H9 (cell line): ENCODE measurements at regions not wholly inside any gene's neighbourhood (a gene's known extent, or its start where the extent isn't known, plus 50 kb on each side); places are given as distances from the start of the nearest gene placed in this dataset.

Source experiments
- DNase-seq: peaks from one replicate; pipeline ENCODE4 v3.0.0-alpha.2; 2017
- H2AFZ ChIP-seq: one replicate; pipeline ENCODE4 v1.6.1; 2013; ENCODE audit warnings: mild to moderate bottlenecking, low read length, control low read depth, moderate library complexity
- H2AK5ac ChIP-seq: 2 replicates; pipeline ENCODE4 v1.6.1; 2013; ENCODE audit warnings: low read length, control low read depth, mixed read lengths; ENCODE audit not compliant: insufficient read length
- H2BK120ac ChIP-seq: one replicate; pipeline ENCODE4 v1.6.1; 2013; ENCODE audit warnings: low read depth, mild to moderate bottlenecking, low read length, control low read depth, inconsistent platforms; ENCODE audit not compliant: poor library complexity, severe bottlenecking
- H2BK12ac ChIP-seq: 2 replicates; pipeline ENCODE4 v1.6.1; 2013; ENCODE audit warnings: low read length, control low read depth, mixed read lengths, low read depth; ENCODE audit not compliant: insufficient read length
- H2BK15ac ChIP-seq: 2 replicates; pipeline ENCODE4 v1.6.1; 2013; ENCODE audit warnings: low read depth, low read length, control low read depth
- H2BK20ac ChIP-seq: one replicate; pipeline ENCODE4 v1.6.1; 2013; ENCODE audit warnings: low read depth, mild to moderate bottlenecking, low read length, control low read depth, inconsistent platforms; ENCODE audit not compliant: poor library complexity, severe bottlenecking
- H2BK5ac ChIP-seq: 2 replicates; pipeline ENCODE4 v1.6.1; 2013; ENCODE audit warnings: low read length, control low read depth, mixed read lengths; ENCODE audit not compliant: insufficient read length
- H3K14ac ChIP-seq: 2 replicates; pipeline ENCODE4 v1.6.1; 2013; ENCODE audit warnings: low read length, control low read depth; ENCODE audit not compliant: insufficient read depth
- H3K18ac ChIP-seq: 2 replicates; pipeline ENCODE4 v1.6.1; 2013; ENCODE audit warnings: low read depth, mild to moderate bottlenecking, mixed read lengths, low read length, control low read depth; ENCODE audit not compliant: insufficient read length
- H3K23ac ChIP-seq: 2 replicates; pipeline ENCODE4 v1.6.1; 2013; ENCODE audit warnings: low read length, control low read depth, mixed read lengths, low read depth; ENCODE audit not compliant: insufficient read length
- H3K23me2 ChIP-seq: 2 replicates; pipeline ENCODE4 v1.6.1; 2013; ENCODE audit warnings: low read depth, mild to moderate bottlenecking, mixed read lengths, low read length, control low read depth; ENCODE audit not compliant: insufficient read length, poor library complexity, severe bottlenecking
- H3K27ac ChIP-seq: 2 replicates; pipeline ENCODE4 v1.5.1; 2013; ENCODE audit warnings: low read length, control low read depth, mixed read lengths, low read depth; ENCODE audit not compliant: insufficient read length
- H3K27me3 ChIP-seq: 2 replicates; pipeline ENCODE4 v1.6.1; 2013; ENCODE audit warnings: low read length, control low read depth, inconsistent platforms; ENCODE audit not compliant: insufficient read depth
- H3K4ac ChIP-seq: 2 replicates; pipeline ENCODE4 v1.6.1; 2013; ENCODE audit warnings: low read depth, mild to moderate bottlenecking, control low read depth, inconsistent platforms, low read length, moderate library complexity
- H3K4me1 ChIP-seq: 2 replicates; pipeline ENCODE4 v1.6.1; 2013; ENCODE audit warnings: low read length, control low read depth, inconsistent platforms; ENCODE audit not compliant: insufficient read depth
- H3K4me2 ChIP-seq: 2 replicates; pipeline ENCODE4 v1.6.1; 2013; ENCODE audit warnings: low read length, control low read depth, mixed read lengths; ENCODE audit not compliant: insufficient read length, insufficient read depth
- H3K56ac ChIP-seq: 2 replicates; pipeline ENCODE4 v1.6.1; 2013; ENCODE audit warnings: low read depth, mild to moderate bottlenecking, mixed read lengths, low read length, control low read depth; ENCODE audit not compliant: insufficient read length
- H3K79me1 ChIP-seq: 2 replicates; pipeline ENCODE4 v1.6.1; 2013; ENCODE audit warnings: low read depth, mild to moderate bottlenecking, moderate library complexity, low read length, control low read depth, inconsistent platforms; ENCODE audit not compliant: insufficient read depth, poor library complexity, severe bottlenecking
- H3K79me2 ChIP-seq: 2 replicates; pipeline ENCODE4 v1.6.1; 2013; ENCODE audit warnings: low read length, control low read depth, inconsistent platforms; ENCODE audit not compliant: insufficient read depth
- H3K9ac ChIP-seq: 2 replicates; pipeline ENCODE4 v1.6.1; 2013; ENCODE audit warnings: low read length, control low read depth, mixed read lengths; ENCODE audit not compliant: insufficient read length; ENCODE audit errors: extremely low read depth
- H3K9me3 ChIP-seq: one replicate; pipeline ENCODE4 v1.6.1; 2013; ENCODE audit warnings: low read depth, low read length, inconsistent platforms; ENCODE audit not compliant: control insufficient read depth
- H3T11ph ChIP-seq: one replicate; pipeline ENCODE4 v1.6.1; 2013; ENCODE audit warnings: mild to moderate bottlenecking, low read length, control low read depth, inconsistent platforms
- H4K20me1 ChIP-seq: one replicate; pipeline ENCODE4 v1.6.1; 2013; ENCODE audit not compliant: control insufficient read depth, insufficient read length, insufficient read depth
- H4K5ac ChIP-seq: 2 replicates; pipeline ENCODE4 v1.6.1; 2013; ENCODE audit warnings: low read depth, mild to moderate bottlenecking, mixed read lengths, low read length, control low read depth; ENCODE audit not compliant: insufficient read length
- H4K8ac ChIP-seq: replicated peaks from 2 replicates; pipeline ENCODE4 v1.6.1; 2013; ENCODE audit warnings: low read length, control low read depth, mixed read lengths, low read depth; ENCODE audit not compliant: insufficient read length
- H4K91ac ChIP-seq: 2 replicates; pipeline ENCODE4 v1.6.1; 2013; ENCODE audit warnings: low read depth, mild to moderate bottlenecking, moderate library complexity, mixed read lengths, low read length, control low read depth; ENCODE audit not compliant: insufficient read length
- H3K27ac Mint-ChIP-seq, 3 experiments: 2 replicates in 2 of 3; 3 replicates in 1 of 3; pipeline ENCODE4 v1.8.0; 2020 to 2021; ENCODE audit warnings: mixed read lengths in 3 of 3, mild to moderate bottlenecking in 1 of 3, moderate library complexity in 1 of 3
- H3K27me3 Mint-ChIP-seq: 2 replicates; pipeline ENCODE4 v1.8.0; 2021; ENCODE audit warnings: low read depth, mild to moderate bottlenecking, moderate library complexity, mixed read lengths
- H3K36me3 Mint-ChIP-seq, 3 experiments: 2 replicates in 2 of 3; 3 replicates in 1 of 3; pipeline ENCODE4 v1.8.0; 2020 to 2021; ENCODE audit warnings: low read depth in 3 of 3, mixed read lengths in 3 of 3; ENCODE audit not compliant: insufficient read depth in 1 of 3
- H3K4me1 Mint-ChIP-seq, 2 experiments: 2 replicates each; pipeline ENCODE4 v1.8.0; 2020; ENCODE audit warnings: mixed read lengths in 2 of 2
- H3K4me3 Mint-ChIP-seq, 2 experiments: 2 replicates in 1 of 2; 3 replicates in 1 of 2; pipeline ENCODE4 v1.8.0; 2020 to 2021; ENCODE audit warnings: mild to moderate bottlenecking in 2 of 2, mixed read lengths in 2 of 2, moderate library complexity in 1 of 2
- H3K9me3 Mint-ChIP-seq, 2 experiments: 2 replicates in 1 of 2; 3 replicates in 1 of 2; pipeline ENCODE4 v1.8.0; 2020; ENCODE audit warnings: mild to moderate bottlenecking in 2 of 2, mixed read lengths in 2 of 2, moderate library complexity in 1 of 2
- WGBS: extraction: QIAGEN DNeasy Blood & Tissue Kit; methylation state at CpG from one replicate; pipeline ENCODE4 v1.1.7; 2013; ENCODE audit warnings: missing lambda C conversion rate, low lambda C conversion rate, mixed read lengths; ENCODE audit not compliant: insufficient read length; ENCODE audit errors: extremely low coverage; 5-methylcytosine and 5-hydroxymethylcytosine counted together
- TF ChIP-seq, protein P1 (sequence below): fragments of 200-600 bp; sonication (generic); conservative IDR thresholded peaks from 3 replicates; pipeline ENCODE4 v1.8.0; 2021; ENCODE audit warnings: antibody characterized with exemption, mild to moderate bottlenecking

DNA sequence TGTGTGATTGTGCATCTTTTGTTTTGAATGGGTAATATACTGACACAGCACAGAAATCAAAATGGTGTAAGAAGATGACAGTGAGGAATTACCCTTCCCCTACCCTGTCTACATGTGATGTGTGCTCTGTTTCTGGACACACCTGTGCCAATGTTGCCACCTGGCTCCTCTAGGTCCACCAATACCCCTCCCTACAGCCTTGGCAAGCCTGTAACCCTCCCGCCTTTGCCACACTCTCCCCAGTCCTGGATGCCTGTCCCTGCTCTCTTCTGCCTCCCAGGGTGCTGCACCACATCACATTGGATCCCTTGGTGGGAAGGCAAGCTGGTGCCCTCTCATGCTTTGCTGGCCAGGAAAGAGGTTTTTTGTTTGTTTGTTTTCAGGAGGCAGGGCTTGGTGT, 289.5 kb upstream of the N4BP1 start:
- no peak overlapping the region; a peak in 1 of 7 replicates for H3K27ac Mint-ChIP-seq
- DNase-seq = no peak
- H3K36me3 Mint-ChIP-seq = no peaks in the 10 kb centered on the region
- H2BK5ac ChIP-seq = no peak overlapping the region
- H4K8ac ChIP-seq = no peak overlapping the region
- no peak overlapping the region for H4K5ac ChIP-seq
- no peak overlapping the region for H3K23ac ChIP-seq
- no peaks in the 10 kb centered on the region for H3K9me3 Mint-ChIP-seq
- H3K9ac ChIP-seq = no peak overlapping the region
- H2BK20ac ChIP-seq = no peak overlapping the region
- no peak overlapping the region for H3K56ac ChIP-seq
- no peak overlapping the region for H2AK5ac ChIP-seq
- H3K9me3 ChIP-seq = no peaks in the 10 kb centered on the region
- H3K4ac ChIP-seq = no peak overlapping the region
- peaks cover 23 to 32% of the 10 kb centered on the region in 2 experiments for H3K4me1 Mint-ChIP-seq
- H3K79me2 ChIP-seq = no peaks in the 10 kb centered on the region
- H3K18ac ChIP-seq = no peak overlapping the region
- no peak overlapping the region for H4K91ac ChIP-seq
- H2BK15ac ChIP-seq = no peak overlapping the region
- no peak overlapping the region for H3K4me2 ChIP-seq
- no peaks in the 10 kb centered on the region for H3K79me1 ChIP-seq
- peaks cover 4% of the 10 kb centered on the region; the same call in 1 of the 2 replicates for H3K4me1 ChIP-seq
- H2BK12ac ChIP-seq = no peak overlapping the region
- no peak overlapping the region for H2AFZ ChIP-seq
- H3K27ac ChIP-seq = no peak overlapping the region
- H4K20me1 ChIP-seq = no peaks in the 10 kb centered on the region
- TF ChIP-seq, protein P1, sequence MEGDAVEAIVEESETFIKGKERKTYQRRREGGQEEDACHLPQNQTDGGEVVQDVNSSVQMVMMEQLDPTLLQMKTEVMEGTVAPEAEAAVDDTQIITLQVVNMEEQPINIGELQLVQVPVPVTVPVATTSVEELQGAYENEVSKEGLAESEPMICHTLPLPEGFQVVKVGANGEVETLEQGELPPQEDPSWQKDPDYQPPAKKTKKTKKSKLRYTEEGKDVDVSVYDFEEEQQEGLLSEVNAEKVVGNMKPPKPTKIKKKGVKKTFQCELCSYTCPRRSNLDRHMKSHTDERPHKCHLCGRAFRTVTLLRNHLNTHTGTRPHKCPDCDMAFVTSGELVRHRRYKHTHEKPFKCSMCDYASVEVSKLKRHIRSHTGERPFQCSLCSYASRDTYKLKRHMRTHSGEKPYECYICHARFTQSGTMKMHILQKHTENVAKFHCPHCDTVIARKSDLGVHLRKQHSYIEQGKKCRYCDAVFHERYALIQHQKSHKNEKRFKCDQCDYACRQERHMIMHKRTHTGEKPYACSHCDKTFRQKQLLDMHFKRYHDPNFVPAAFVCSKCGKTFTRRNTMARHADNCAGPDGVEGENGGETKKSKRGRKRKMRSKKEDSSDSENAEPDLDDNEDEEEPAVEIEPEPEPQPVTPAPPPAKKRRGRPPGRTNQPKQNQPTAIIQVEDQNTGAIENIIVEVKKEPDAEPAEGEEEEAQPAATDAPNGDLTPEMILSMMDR = no peak
- no peak overlapping the region for H3T11ph ChIP-seq
- H3K27me3 ChIP-seq = no peaks in the 10 kb centered on the region
- no peak overlapping the region for H3K4me3 Mint-ChIP-seq
- peaks cover 4% of the 10 kb centered on the region for H3K27me3 Mint-ChIP-seq
- no peaks in the 10 kb centered on the region for H3K23me2 ChIP-seq
- H3K14ac ChIP-seq = no peak overlapping the region; the same call in 1 of the 2 replicates
- no CpG with 5 or more reads among the region's 1 CpG for WGBS
- H2BK120ac ChIP-seq = no peak overlapping the region
